ENCODE measurements at regions not wholly inside any gene's neighbourhood (a gene's known extent, or its start where the extent isn't known, plus 50 kb on each side); places are given as distances from the start of the nearest gene placed in this dataset.

DNA sequence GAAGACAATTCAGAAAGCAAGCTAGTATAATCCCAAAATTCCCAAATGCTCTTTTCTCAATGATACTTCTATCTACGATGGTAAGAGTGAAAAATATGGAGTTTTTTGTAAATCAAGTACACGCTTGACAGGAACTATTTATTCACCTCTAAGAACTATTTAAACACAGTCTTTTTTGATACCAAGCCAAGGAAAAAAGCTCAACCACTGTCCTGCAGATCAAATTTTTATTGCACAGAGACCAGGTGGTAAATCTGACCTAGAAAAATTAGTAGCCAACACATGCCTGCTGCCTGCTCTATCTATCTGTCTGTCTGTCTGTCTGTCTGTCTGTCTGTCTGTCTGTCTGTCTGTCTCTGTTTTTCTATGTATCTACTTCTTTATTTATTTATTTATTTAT lies 292.2 kb downstream of the MZT1 start:
- Histone ChIP-seq H3K27me3 (replicated peaks; ENCODE audit: control insufficient read depth, insufficient read depth, low read length) (no peaks in the 10 kb centered on the region), H3K4me1 (no peaks in the 10 kb centered on the region), H3K4me3 (ENCODE audit: low read depth, low read length) (no peak overlapping the region), H3K9me3 (no peaks in the 10 kb centered on the region), H3K36me3 (ENCODE audit: control insufficient read depth, insufficient read depth, low read length) (no peaks in the 10 kb centered on the region)
- Mint-ChIP-seq H3K27ac (ENCODE audit: unreplicated experiment) (no peak overlapping the region), H3K4me1 (ENCODE audit: low read depth, unreplicated experiment) (no peaks in the 10 kb centered on the region), H3K9me3 (ENCODE audit: unreplicated experiment) (no peaks in the 10 kb centered on the region), H3K4me3 (ENCODE audit: unreplicated experiment) (no peak overlapping the region), H3K36me3 (ENCODE audit: insufficient read depth, unreplicated experiment) (no peaks in the 10 kb centered on the region), H3K27me3 (ENCODE audit: insufficient read depth, unreplicated experiment) (no peaks in the 10 kb centered on the region)
- CTCF ChIA-PET: interaction anchor here (0.6 kb wide), 1 partner anchor 254 kb away, joined by 3 read pairs; no protein-coding TSS in a partner anchor
- no peak for DNase-seq
- intact Hi-C loops (cut with micrococcal nuclease; ENCODE audit: unreplicated experiment): loop anchor here (10.0 kb wide), 1 partner anchor 130 kb away; no protein-coding TSS in a partner anchor
- no TSS peak for BruUV-seq (replicated peaks)
- TF ChIP-seq, protein P1, sequence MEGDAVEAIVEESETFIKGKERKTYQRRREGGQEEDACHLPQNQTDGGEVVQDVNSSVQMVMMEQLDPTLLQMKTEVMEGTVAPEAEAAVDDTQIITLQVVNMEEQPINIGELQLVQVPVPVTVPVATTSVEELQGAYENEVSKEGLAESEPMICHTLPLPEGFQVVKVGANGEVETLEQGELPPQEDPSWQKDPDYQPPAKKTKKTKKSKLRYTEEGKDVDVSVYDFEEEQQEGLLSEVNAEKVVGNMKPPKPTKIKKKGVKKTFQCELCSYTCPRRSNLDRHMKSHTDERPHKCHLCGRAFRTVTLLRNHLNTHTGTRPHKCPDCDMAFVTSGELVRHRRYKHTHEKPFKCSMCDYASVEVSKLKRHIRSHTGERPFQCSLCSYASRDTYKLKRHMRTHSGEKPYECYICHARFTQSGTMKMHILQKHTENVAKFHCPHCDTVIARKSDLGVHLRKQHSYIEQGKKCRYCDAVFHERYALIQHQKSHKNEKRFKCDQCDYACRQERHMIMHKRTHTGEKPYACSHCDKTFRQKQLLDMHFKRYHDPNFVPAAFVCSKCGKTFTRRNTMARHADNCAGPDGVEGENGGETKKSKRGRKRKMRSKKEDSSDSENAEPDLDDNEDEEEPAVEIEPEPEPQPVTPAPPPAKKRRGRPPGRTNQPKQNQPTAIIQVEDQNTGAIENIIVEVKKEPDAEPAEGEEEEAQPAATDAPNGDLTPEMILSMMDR (IDR thresholded peaks at IDR 0.05; ENCODE audit: insufficient read depth in 1 of 2, low read depth in 1 of 2, low read length in 1 of 2, severe bottlenecking in 1 of 2, unreplicated experiment in 1 of 2): no peak
- POLR2A ChIA-PET: no interaction called here

DNA sequence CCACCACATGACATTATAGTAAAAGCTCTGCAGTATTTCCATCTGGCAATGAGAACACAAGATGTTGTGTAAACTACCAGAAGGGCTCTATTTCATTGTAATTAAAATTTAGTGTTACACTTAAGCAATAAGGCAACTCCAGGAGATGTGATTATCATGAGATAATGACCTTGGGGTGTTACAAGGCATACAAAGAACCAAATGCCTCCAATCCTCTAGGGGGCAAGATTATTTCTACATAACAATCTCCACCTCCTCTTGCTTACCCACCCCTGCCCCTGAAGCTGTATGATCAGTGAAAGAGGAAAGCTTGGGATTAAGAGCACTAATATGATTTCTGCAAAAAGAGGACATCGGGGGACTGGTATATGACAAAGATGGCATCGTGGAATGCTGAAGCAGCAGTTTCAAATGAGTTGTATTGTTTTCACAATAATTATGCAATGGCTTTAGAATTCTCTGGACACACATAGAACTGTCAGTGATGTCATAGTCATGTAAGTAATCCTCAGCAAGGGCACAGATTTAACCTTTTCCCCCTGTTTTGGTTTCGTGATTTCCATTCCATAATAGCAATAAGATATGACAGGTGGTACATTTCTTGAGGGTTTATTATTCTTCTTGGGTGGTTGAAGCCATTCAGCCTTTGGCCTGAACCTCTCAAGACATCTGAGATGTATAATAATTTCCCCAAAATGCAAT lies 295.3 kb downstream of the MZT1 start:
- H3K4me1 Mint-ChIP-seq (ENCODE audit: low read depth, unreplicated experiment): no peaks in the 10 kb centered on the region

DNA sequence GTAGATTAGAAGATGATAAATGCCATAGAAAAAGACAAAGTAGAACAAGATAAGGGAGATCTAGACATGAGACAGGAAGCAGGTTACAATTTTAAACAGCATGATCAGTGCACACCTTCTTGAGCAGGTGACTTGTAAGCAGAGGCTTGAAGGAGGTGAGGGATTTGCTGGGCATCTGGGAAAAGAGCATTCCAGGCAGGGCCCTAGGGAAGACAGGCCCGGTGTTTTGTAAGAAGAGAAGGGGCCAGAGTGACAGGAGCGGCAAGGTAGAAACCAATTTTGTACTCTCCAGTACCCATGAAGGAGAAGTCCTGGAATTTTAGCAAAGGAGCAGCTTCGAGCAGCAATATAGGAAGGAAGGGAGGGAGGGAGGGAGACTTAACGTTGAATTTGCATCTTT lies 296.5 kb downstream of the MZT1 start:
- H3K36me3 ChIP-seq (ENCODE audit: control insufficient read depth, insufficient read depth, low read length): no peaks in the 10 kb centered on the region
- no peaks in the 10 kb centered on the region for H3K4me1 Mint-ChIP-seq (ENCODE audit: low read depth, unreplicated experiment)
- POLR2A ChIA-PET: no interaction called here
- H3K27me3 ChIP-seq (replicated peaks; ENCODE audit: control insufficient read depth, insufficient read depth, low read length): no peaks in the 10 kb centered on the region
- H3K4me3 Mint-ChIP-seq (ENCODE audit: unreplicated experiment): no peak overlapping the region
- no TSS peak for BruUV-seq (replicated peaks)
- CTCF ChIA-PET: no interaction called here
- no peaks in the 10 kb centered on the region for H3K9me3 Mint-ChIP-seq (ENCODE audit: unreplicated experiment)
- H3K4me3 ChIP-seq (ENCODE audit: low read depth, low read length): no peak overlapping the region
- H3K27me3 Mint-ChIP-seq (ENCODE audit: insufficient read depth, unreplicated experiment): no peaks in the 10 kb centered on the region
- TF ChIP-seq, protein P1 (IDR thresholded peaks at IDR 0.05; ENCODE audit: insufficient read depth in 1 of 2, low read depth in 1 of 2, low read length in 1 of 2, severe bottlenecking in 1 of 2, unreplicated experiment in 1 of 2): no peak
- DNase-seq: no peak
- no peaks in the 10 kb centered on the region for H3K9me3 ChIP-seq
- no peaks in the 10 kb centered on the region for H3K36me3 Mint-ChIP-seq (ENCODE audit: insufficient read depth, unreplicated experiment)
- H3K4me1 ChIP-seq: no peaks in the 10 kb centered on the region
- intact Hi-C loops (cut with micrococcal nuclease; ENCODE audit: unreplicated experiment): loop anchor here (10.0 kb wide), 1 partner anchor 134 kb away; no protein-coding TSS in a partner anchor
- H3K27ac Mint-ChIP-seq (ENCODE audit: unreplicated experiment): no peak overlapping the region

More for the DNA sequence above, 295.3 kb downstream of the MZT1 start:
- no peaks in the 10 kb centered on the region for H3K9me3 Mint-ChIP-seq (ENCODE audit: unreplicated experiment)
- intact Hi-C loops (cut with micrococcal nuclease; ENCODE audit: unreplicated experiment): loop anchor here (10.0 kb wide), 1 partner anchor 133 kb away; no protein-coding TSS in a partner anchor
- Histone ChIP-seq H3K4me1 (no peaks in the 10 kb centered on the region), H3K27me3 (replicated peaks; ENCODE audit: control insufficient read depth, insufficient read depth, low read length) (no peaks in the 10 kb centered on the region), H3K36me3 (ENCODE audit: control insufficient read depth, insufficient read depth, low read length) (no peaks in the 10 kb centered on the region), H3K9me3 (no peaks in the 10 kb centered on the region), H3K4me3 (ENCODE audit: low read depth, low read length) (no peak overlapping the region)
- H3K36me3 Mint-ChIP-seq (ENCODE audit: insufficient read depth, unreplicated experiment): no peaks in the 10 kb centered on the region
- H3K4me3 Mint-ChIP-seq (ENCODE audit: unreplicated experiment): no peak overlapping the region
- TF ChIP-seq, protein P1 (IDR thresholded peaks at IDR 0.05; ENCODE audit: insufficient read depth in 1 of 2, low read depth in 1 of 2, low read length in 1 of 2, severe bottlenecking in 1 of 2, unreplicated experiment in 1 of 2): no peak
- ChIA-PET CTCF (no interaction called here), POLR2A (no interaction called here)
- no peak overlapping the region for H3K27ac Mint-ChIP-seq (ENCODE audit: unreplicated experiment)
- no TSS peak for BruUV-seq (replicated peaks)
- no peaks in the 10 kb centered on the region for H3K27me3 Mint-ChIP-seq (ENCODE audit: insufficient read depth, unreplicated experiment)
- DNase-seq: no peak
